K562 (cell line): ENCODE measurements at regions not wholly inside any gene's neighbourhood (a gene's known extent, or its start where the extent isn't known, plus 50 kb on each side); places are given as distances from the start of the nearest gene placed in this dataset.

ENCODE experiments used
- ARID3B ChIP-seq: fragments of 250-450 bp; sonication (Bioruptor Pico); IDR thresholded peaks from 2 replicates; pipeline ENCODE4 v1.4.0; 2020; ENCODE audit warnings: borderline replicate concordance
- BCLAF1 ChIP-seq, 2 experiments: fragments of 450-650 bp in 1 of 2; IDR thresholded peaks; 2 replicates each; pipeline ENCODE4 v1.6.1; 2011 to 2017; ENCODE audit warnings: low read depth in 2 of 2, antibody characterized with exemption in 1 of 2, borderline replicate concordance in 1 of 2, low read length in 1 of 2, mild to moderate bottlenecking in 1 of 2, mixed read lengths in 1 of 2; ENCODE audit not compliant: control insufficient read depth in 1 of 2
- COPS2 ChIP-seq: fragments of 450-650 bp; conservative IDR thresholded peaks from 2 replicates; pipeline ENCODE4 v1.6.1; 2016; ENCODE audit warnings: mild to moderate bottlenecking, moderate library complexity
- CREB5 ChIP-seq: fragments of 250-450 bp; sonication (Bioruptor Pico); IDR thresholded peaks from 2 replicates; pipeline ENCODE4 v1.5.0; 2020; ENCODE audit warnings: mild to moderate bottlenecking
- CSDE1 ChIP-seq, 2 experiments: fragments of 450-650 bp; IDR thresholded peaks; 2 replicates each; pipeline ENCODE4 v1.6.1; 2016; ENCODE audit warnings: mild to moderate bottlenecking in 1 of 2
- ILK ChIP-seq: fragments of 450-650 bp; IDR thresholded peaks from 2 replicates; pipeline ENCODE4 v1.6.1; 2016; ENCODE audit warnings: missing genetic modification characterization, low read depth, mild to moderate bottlenecking, missing compliant biosample characterization, moderate library complexity, borderline replicate concordance
- SPI1 ChIP-seq: IDR thresholded peaks from 2 replicates; pipeline ENCODE4 v1.6.1; 2011; ENCODE audit warnings: low read depth, low read length, control low read depth, borderline replicate concordance
- STAT5B ChIP-seq: fragments of 250-450 bp; sonication (Bioruptor Pico); IDR thresholded peaks from 2 replicates; pipeline ENCODE4 v1.8.0; 2021; ENCODE audit warnings: mild to moderate bottlenecking, inconsistent platforms
- TBP ChIP-seq: optimal IDR thresholded peaks from 2 replicates; pipeline ENCODE3; 2011; ENCODE audit warnings: low read depth, low read length, improper control_type of control experiment
- ZNF384 ChIP-seq: IDR thresholded peaks from 2 replicates; pipeline ENCODE4 v1.6.1; 2012; ENCODE audit warnings: low read depth, low read length, improper control_type of control experiment
- ZSCAN32 ChIP-seq: fragments of 450-650 bp; formaldehyde crosslinking; IDR thresholded peaks from 2 replicates; pipeline ENCODE4 v1.4.0; 2020; ENCODE audit warnings: mild to moderate bottlenecking, moderate library complexity
- TF ChIP-seq, protein P1 (sequence below): fragments of 450-650 bp; IDR thresholded peaks from 2 replicates; pipeline ENCODE4 v1.6.1; 2016; ENCODE audit warnings: missing biosample characterization, missing genetic modification characterization

DNA sequence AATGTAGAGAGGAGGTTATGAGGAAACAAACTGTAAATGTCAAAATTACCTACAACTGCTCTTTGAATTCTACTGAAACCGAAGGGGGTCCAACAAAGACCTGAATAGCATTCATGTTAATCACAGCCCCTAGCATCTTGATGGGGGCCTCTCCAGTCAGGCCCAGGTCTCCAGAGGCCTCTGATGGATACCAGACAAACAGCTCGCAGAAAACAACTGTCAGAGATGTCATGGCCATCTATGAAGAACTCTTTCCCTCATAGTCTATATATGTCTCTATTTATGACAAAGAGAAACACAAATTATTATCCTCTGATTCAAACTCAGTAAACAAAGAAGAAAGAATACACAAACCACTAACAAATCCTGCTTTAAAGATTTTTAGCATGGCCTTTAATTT is 432.6 kb downstream of the CAAP1 start (continued):
- no peak for TF ChIP-seq CSDE1 (IDR thresholded peaks at IDR 0.05)
- no peak for TF ChIP-seq BCLAF1 (IDR thresholded peaks at IDR 0.05; ENCODE audit: borderline replicate concordance in 1 of 2, control insufficient read depth in 1 of 2, low read depth in 2 of 2, low read length in 1 of 2)
- TF ChIP-seq ILK (tag): no peak
- TF ChIP-seq ZSCAN32 (CRISPR knock-in tag): no peak
- TF ChIP-seq TBP: no peak
- no peak for TF ChIP-seq SPI1
- no peak for TF ChIP-seq COPS2
- no peak for TF ChIP-seq ZNF384
- TF ChIP-seq STAT5B (CRISPR knock-in tag): no peak
- TF ChIP-seq CREB5 (CRISPR knock-in tag): no peak
- no peak for TF ChIP-seq ARID3B
- TF ChIP-seq, protein P1, sequence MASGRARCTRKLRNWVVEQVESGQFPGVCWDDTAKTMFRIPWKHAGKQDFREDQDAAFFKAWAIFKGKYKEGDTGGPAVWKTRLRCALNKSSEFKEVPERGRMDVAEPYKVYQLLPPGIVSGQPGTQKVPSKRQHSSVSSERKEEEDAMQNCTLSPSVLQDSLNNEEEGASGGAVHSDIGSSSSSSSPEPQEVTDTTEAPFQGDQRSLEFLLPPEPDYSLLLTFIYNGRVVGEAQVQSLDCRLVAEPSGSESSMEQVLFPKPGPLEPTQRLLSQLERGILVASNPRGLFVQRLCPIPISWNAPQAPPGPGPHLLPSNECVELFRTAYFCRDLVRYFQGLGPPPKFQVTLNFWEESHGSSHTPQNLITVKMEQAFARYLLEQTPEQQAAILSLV: no peak
